ENCODE measurements at regions not wholly inside any gene's neighbourhood (a gene's known extent, or its start where the extent isn't known, plus 50 kb on each side); places are given as distances from the start of the nearest gene placed in this dataset.
A peak's percentile ranks its signal among the peaks of the same experiment; 100 is the strongest.

GRCh38 chr2:200026332-200027230 lies 71.2 kb downstream of the MAIP1 start:
- Histone ChIP-seq H3K27ac (peak overlapping the region; percentile 54 to 60), H3K4me1 (no peaks in the 10 kb centered on the region), H3K27me3 (no peaks in the 10 kb centered on the region), H3K9me3 (no peaks in the 10 kb centered on the region), H3K36me3 (no peaks in the 10 kb centered on the region), H3K4me3 (no peak overlapping the region)
- intact Hi-C loops (cut with DNase I; ENCODE audit: low total_unique reads) = no loop called here
- peak in 1 of 2 donors; percentile 16 for DNase-seq
- TF ChIP-seq CTCF (IDR thresholded peaks at IDR 0.05) (no peak), POLR2A (IDR thresholded peaks at IDR 0.05) (no peak)

GRCh38 chr2:200028998-200029397 lies 73.6 kb downstream of the MAIP1 start:
- H3K4me1 ChIP-seq = no peaks in the 10 kb centered on the region
- no peak overlapping the region for H3K4me3 ChIP-seq
- no peak for DNase-seq
- intact Hi-C loops (cut with DNase I; ENCODE audit: low total_unique reads) = no loop called here
- H3K27ac ChIP-seq = no peak overlapping the region
- H3K9me3 ChIP-seq = no peaks in the 10 kb centered on the region
- TF ChIP-seq CTCF (IDR thresholded peaks at IDR 0.05) = no peak
- TF ChIP-seq POLR2A (IDR thresholded peaks at IDR 0.05) = no peak
- H3K36me3 ChIP-seq = no peaks in the 10 kb centered on the region
- no peaks in the 10 kb centered on the region for H3K27me3 ChIP-seq

- Histone ChIP-seq H3K36me3 (no peaks in the 10 kb centered on the region), H3K4me1 (no peaks in the 10 kb centered on the region), H3K4me3 (no peak overlapping the region), H3K27ac (no peak overlapping the region), H3K9me3 (no peaks in the 10 kb centered on the region), H3K27me3 (no peaks in the 10 kb centered on the region)
- intact Hi-C loops (cut with DNase I; ENCODE audit: low total_unique reads) = no loop called here
- TF ChIP-seq POLR2A (IDR thresholded peaks at IDR 0.05) = no peak
- no peak for DNase-seq
Measured at GRCh38 chr2:200032895-200033294, 77.5 kb downstream of the MAIP1 start.

- no peak for TF ChIP-seq POLR2A (IDR thresholded peaks at IDR 0.05)
- TF ChIP-seq CTCF (IDR thresholded peaks at IDR 0.05) = no peak
- Histone ChIP-seq H3K4me3 (no peak overlapping the region), H3K36me3 (no peaks in the 10 kb centered on the region), H3K27me3 (no peaks in the 10 kb centered on the region), H3K27ac (no peak overlapping the region), H3K9me3 (no peaks in the 10 kb centered on the region), H3K4me1 (no peaks in the 10 kb centered on the region)
- DNase-seq = no peak
- intact Hi-C loops (cut with DNase I; ENCODE audit: low total_unique reads) = no loop called here
Measured at GRCh38 chr2:200033929-200034328, 78.5 kb downstream of the MAIP1 start.

- no peak overlapping the region for H3K27ac ChIP-seq
- H3K27me3 ChIP-seq = no peaks in the 10 kb centered on the region
- no peaks in the 10 kb centered on the region for H3K9me3 ChIP-seq
- TF ChIP-seq POLR2A (IDR thresholded peaks at IDR 0.05) = no peak
- TF ChIP-seq CTCF (IDR thresholded peaks at IDR 0.05) = no peak
- H3K4me3 ChIP-seq = no peak overlapping the region
- H3K4me1 ChIP-seq = no peaks in the 10 kb centered on the region
- H3K36me3 ChIP-seq = no peaks in the 10 kb centered on the region
- intact Hi-C loops (cut with DNase I; ENCODE audit: low total_unique reads) = no loop called here
- DNase-seq = no peak
Measured at GRCh38 chr2:200034816-200035215, 79.4 kb downstream of the MAIP1 start.

All from uterus (tissue), 3 donors.